ENCODE measurements at regions not wholly inside any gene's neighbourhood (a gene's known extent, or its start where the extent isn't known, plus 50 kb on each side); places are given as distances from the start of the nearest gene placed in this dataset.

- no peaks in the 10 kb centered on the region for H3K36me3 ChIP-seq (ENCODE audit: control insufficient read depth, insufficient read depth, low read length)
- no peak overlapping the region for H2AFZ ChIP-seq (ENCODE audit: low read depth, low read length)
- no peak for ATAC-seq
- intact Hi-C loops (cut with micrococcal nuclease) (no loop called here), in situ Hi-C loops (cut with MboI) (no loop called here)
- no peaks in the 10 kb centered on the region for H4K20me1 ChIP-seq (replicated peaks; ENCODE audit: control insufficient read depth, insufficient read depth, low read length)
- no TSS peak for BruUV-seq (replicated peaks)
- H3K79me2 ChIP-seq (ENCODE audit: control insufficient read depth, insufficient read depth, low read length) = no peaks in the 10 kb centered on the region
- 11% methylated on average over 3 of the region's 3 CpGs for WGBS (ENCODE audit: insufficient coverage, low coverage, missing lambda C conversion rate)
- ChIA-PET POLR2A (no interaction called here), CTCF (ENCODE audit: low intra/inter-chr PET ratio) (no interaction called here)
- no peaks in the 10 kb centered on the region for H3K9me1 ChIP-seq (ENCODE audit: control insufficient read depth, insufficient read depth, low read length)
- no peak for DNase-seq (ENCODE audit: extremely low read depth in 1 of 4, low spot score in 3 of 4)
- no peak overlapping the region for H3K4me3 ChIP-seq
- H3K4me2 ChIP-seq (ENCODE audit: insufficient read depth, low read length) = no peak overlapping the region
- H3K4me1 ChIP-seq (replicated peaks in 1 of 2; ENCODE audit: control insufficient read depth in 2 of 2, insufficient read depth in 2 of 2, low read length in 2 of 2) = no peaks in the 10 kb centered on the region
- no peaks in the 10 kb centered on the region for H3K27me3 ChIP-seq (ENCODE audit: control insufficient read depth in 2 of 2, insufficient read depth in 2 of 2, low read length in 2 of 2)
- no peaks in the 10 kb centered on the region for H3K9me3 ChIP-seq (replicated peaks; ENCODE audit: control insufficient read depth, insufficient read depth, low read depth, low read length)
- no peak overlapping the region for H3K9ac ChIP-seq (ENCODE audit: insufficient read depth in 1 of 2, low read depth in 2 of 2, low read length in 2 of 2)
- TF ChIP-seq VEZF1 (CRISPR knock-in tag; IDR thresholded peaks at IDR 0.05) (no peak), ZNF518B (CRISPR knock-in tag; IDR thresholded peaks at IDR 0.05) (no peak), PURB (CRISPR knock-in tag; IDR thresholded peaks at IDR 0.05; ENCODE audit: low read depth) (no peak), RAD21 (CRISPR knock-in tag; conservative IDR thresholded peaks at IDR 0.05 in 1 of 2, IDR thresholded peaks at IDR 0.05 in 1 of 2) (no peak), ILK (tag; IDR thresholded peaks at IDR 0.05; ENCODE audit: borderline replicate concordance, low read depth) (no peak), ZSCAN29 (IDR thresholded peaks at IDR 0.05) (no peak), ZNF766 (CRISPR knock-in tag; conservative IDR thresholded peaks at IDR 0.05) (no peak), CBX5 (IDR thresholded peaks at IDR 0.05; ENCODE audit: borderline replicate concordance, low read depth) (no peak), MBD2 (IDR thresholded peaks at IDR 0.05; ENCODE audit: borderline replicate concordance, low read depth) (no peak), ZBTB11 (CRISPR knock-in tag; IDR thresholded peaks at IDR 0.05) (no peak), RFX1 (IDR thresholded peaks at IDR 0.05) (no peak), ATF7 (IDR thresholded peaks at IDR 0.05) (no peak), PHF21A (IDR thresholded peaks at IDR 0.05; ENCODE audit: borderline replicate concordance, low read depth) (no peak), DNMT1 (IDR thresholded peaks at IDR 0.05) (no peak)
- no peak for FAIRE-seq
- H3K27ac ChIP-seq (ENCODE audit: extremely low read depth, low read depth, low read length) = no peak overlapping the region
Observed at GRCh38 chr20:22099348-22099747, 393.9 kb downstream of the PAX1 start.

Measured in K562 (cell line).